K562 (cell line): ENCODE measurements at regions not wholly inside any gene's neighbourhood (a gene's known extent, or its start where the extent isn't known, plus 50 kb on each side); places are given as distances from the start of the nearest gene placed in this dataset.

Experiments used
- ATAC-seq: fragments of 200-7000 bp; cut with Tn5 transposase; 3 replicates; pipeline ENCODE4 v1.9.1; 2020; ENCODE audit warnings: moderate library complexity
- BruUV-seq: library from RNA; stranded (reverse); fragments of 400-500 nt; replicated peaks from 2 replicates; lab custom pipeline; 2021; lab: Mats Ljungman, UMichigan
- CTCF ChIA-PET: fragments of 300-600 bp; formaldehyde crosslinking; extraction: SDS; loops from one replicate; lab custom pipeline; 2021; ENCODE audit warnings: low intra/inter-chr PET ratio; lab: Yijun Ruan, JAX
- POLR2A ChIA-PET: fragments of 300-600, 350-650 bp; sonication (Branson Sonifier 250); formaldehyde crosslinking; extraction: SDS; loops from one replicate; lab custom pipeline; 2021; ENCODE audit warnings: antibody characterized with exemption, inconsistent platforms; lab: Yijun Ruan, JAX
- DNase-seq, 4 experiments: peaks; one replicate each; pipeline versions ENCODE4 v3.0.0 to v3.0.0-alpha.2; 2011 to 2018; ENCODE audit warnings: low spot score in 3 of 4, mixed read lengths in 3 of 4; ENCODE audit errors: extremely low read depth in 1 of 4
- FAIRE-seq: peaks from 2 replicates; lab custom pipeline; 2011; peaks lifted over from hg19 to GRCh38; lab: Jason Lieb, UNC
- H2AFZ ChIP-seq: 2 replicates; pipeline ENCODE4 v1.6.0; 2011; ENCODE audit warnings: low read depth, low read length, control low read depth, inconsistent platforms
- H3K27ac ChIP-seq: fragments of 200-600 bp; 3 replicates; pipeline ENCODE4 v1.8.0; 2011; ENCODE audit warnings: low read depth, mild to moderate bottlenecking, control low read depth, inconsistent platforms, low read length, moderate library complexity, mixed read lengths; ENCODE audit errors: extremely low read depth
- H3K27me3 ChIP-seq, 2 experiments: fragments of 300-600 bp in 1 of 2; 2 replicates in 1 of 2; 3 replicates in 1 of 2; pipeline versions ENCODE4 v1.6.0 to v1.8.0; 2011; ENCODE audit warnings: inconsistent platforms in 2 of 2, low read length in 2 of 2, mild to moderate bottlenecking in 1 of 2, mixed read lengths in 1 of 2, moderate library complexity in 1 of 2; ENCODE audit not compliant: control insufficient read depth in 2 of 2, insufficient read depth in 2 of 2
- H3K36me3 ChIP-seq: fragments of 300-600 bp; 3 replicates; pipeline ENCODE4 v1.8.0; 2011; ENCODE audit warnings: mild to moderate bottlenecking, low read length, inconsistent platforms; ENCODE audit not compliant: control insufficient read depth, insufficient read depth
- H3K4me1 ChIP-seq, 2 experiments: fragments of 200-600 bp in 1 of 2; replicated peaks in 1 of 2; 2 replicates in 1 of 2; 3 replicates in 1 of 2; pipeline versions ENCODE4 v1.5.1 to v1.8.0; 2011; ENCODE audit warnings: inconsistent platforms in 2 of 2, low read length in 2 of 2, mild to moderate bottlenecking in 1 of 2, mixed read lengths in 1 of 2, moderate library complexity in 1 of 2; ENCODE audit not compliant: control insufficient read depth in 2 of 2, insufficient read depth in 2 of 2
- H3K4me2 ChIP-seq: 2 replicates; pipeline ENCODE4 v1.6.1; 2011; ENCODE audit warnings: low read length, control low read depth, inconsistent platforms, mixed read lengths; ENCODE audit not compliant: insufficient read depth
- H3K4me3 ChIP-seq: fragments of 200-600 bp; sonication (generic), shearing (Covaris generic); 2 replicates; pipeline ENCODE4 v1.5.1; 2016; ENCODE audit warnings: control low read depth, inconsistent platforms
- H3K79me2 ChIP-seq: fragments of 200-600 bp; 3 replicates; pipeline ENCODE4 v1.8.0; 2011; ENCODE audit warnings: low read length, inconsistent platforms; ENCODE audit not compliant: control insufficient read depth, insufficient read depth
- H3K9ac ChIP-seq, 2 experiments: 2 replicates each; pipeline versions ENCODE4 v1.6.0 to v1.6.1; 2011; ENCODE audit warnings: low read depth in 2 of 2, low read length in 2 of 2, control low read depth in 1 of 2, inconsistent platforms in 1 of 2, mild to moderate bottlenecking in 1 of 2, mixed read lengths in 1 of 2; ENCODE audit not compliant: insufficient read depth in 1 of 2
- H3K9me1 ChIP-seq: one replicate; pipeline ENCODE4 v1.6.0; 2011; ENCODE audit warnings: inconsistent platforms, mild to moderate bottlenecking, low read length, moderate library complexity; ENCODE audit not compliant: control insufficient read depth, insufficient read depth
- H3K9me3 ChIP-seq: replicated peaks from 2 replicates; pipeline ENCODE4 v1.5.1; 2011; ENCODE audit warnings: low read depth, low read length, inconsistent platforms; ENCODE audit not compliant: control insufficient read depth, insufficient read depth
- H4K20me1 ChIP-seq: replicated peaks from 2 replicates; pipeline ENCODE4 v1.6.1; 2011; ENCODE audit warnings: low read length, inconsistent platforms, mixed read lengths; ENCODE audit not compliant: control insufficient read depth, insufficient read depth
- CBX5 ChIP-seq: IDR thresholded peaks from 2 replicates; pipeline ENCODE4 v1.6.1; 2014; ENCODE audit warnings: low read depth, borderline replicate concordance
- EP400 ChIP-seq: fragments of 450-650 bp; IDR thresholded peaks from 2 replicates; pipeline ENCODE4 v1.6.1; 2017; ENCODE audit warnings: antibody characterized with exemption, mild to moderate bottlenecking, moderate library complexity
- GTF2A2 ChIP-seq: IDR thresholded peaks from 2 replicates; pipeline ENCODE4 v1.6.1; 2016; ENCODE audit warnings: mild to moderate bottlenecking, missing genetic modification characterization, missing compliant biosample characterization
- LARP7 ChIP-seq: fragments of 450-650 bp; IDR thresholded peaks from 2 replicates; pipeline ENCODE4 v1.6.1; 2016
- ZBTB8A ChIP-seq: fragments of 450-650 bp; IDR thresholded peaks from 2 replicates; pipeline ENCODE4 v1.6.1; 2018; ENCODE audit warnings: mild to moderate bottlenecking, moderate library complexity; ENCODE audit not compliant: partially characterized antibody
- ZHX1 ChIP-seq: fragments of 150-350 bp; conservative IDR thresholded peaks from 2 replicates; pipeline ENCODE4 v1.6.1; 2014; ENCODE audit warnings: low read length
- ZKSCAN3 ChIP-seq: fragments of 250-450 bp; sonication (Bioruptor Pico); IDR thresholded peaks from 2 replicates; pipeline ENCODE4 v1.4.0; 2020
- ZNF512 ChIP-seq: IDR thresholded peaks from 2 replicates; pipeline ENCODE4 v1.6.1; 2016; ENCODE audit warnings: missing genetic modification characterization, missing compliant biosample characterization
- ZNF696 ChIP-seq: fragments of 250-450 bp; sonication (Bioruptor Pico); conservative IDR thresholded peaks from 2 replicates; pipeline ENCODE4 v1.4.0; 2020; ENCODE audit warnings: mild to moderate bottlenecking, moderate library complexity
- WGBS: fragments of 100-300 bp; shearing (Covaris generic); methylation state at CpG from one replicate; pipeline ENCODE4 v1.1.6; 2016; ENCODE audit warnings: low coverage, mixed read lengths; ENCODE audit not compliant: insufficient coverage; ENCODE audit errors: missing lambda C conversion rate; 5-methylcytosine and 5-hydroxymethylcytosine counted together
- in situ Hi-C: fragments of 300-500 bp; cut with MboI; formaldehyde crosslinking; loops from 4 replicates; pipeline ENCODE4 v1.15.0; 2018; ENCODE audit warnings: inconsistent platforms, mixed read lengths
- intact Hi-C: fragments of 100-400 bp; cut with micrococcal nuclease; formaldehyde crosslinking; loops from 2 replicates; pipeline ENCODE4 v1.14.2; 2022

GRCh38 chr2:23323917-23324680, 60.9 kb upstream of the KLHL29 start:
- H3K9me3 ChIP-seq, result no peaks in the 10 kb centered on the region
- 1% methylated on average over 20 of the region's 20 CpGs for WGBS
- peaks cover 0 to 22% of the 10 kb centered on the region in 2 experiments; a peak in 2 of 5 replicates for H3K27me3 ChIP-seq
- DNase-seq, result no peak
- no peak overlapping the region for H3K4me3 ChIP-seq
- ChIA-PET CTCF (no interaction called here), POLR2A (no interaction called here)
- no peaks in the 10 kb centered on the region for H3K9me1 ChIP-seq
- in situ Hi-C loops, result no loop called here
- no peak overlapping the region for H3K27ac ChIP-seq
- no TSS peak for BruUV-seq
- no peak for FAIRE-seq
- no peaks in the 10 kb centered on the region for H3K4me1 ChIP-seq
- H3K9ac ChIP-seq, result no peak overlapping the region
- H4K20me1 ChIP-seq, result no peaks in the 10 kb centered on the region
- H3K4me2 ChIP-seq, result no peak overlapping the region
- H3K79me2 ChIP-seq, result no peaks in the 10 kb centered on the region
- TF ChIP-seq ZKSCAN3 (CRISPR knock-in tag) (no peak), ZHX1 (no peak), ZNF512 (tag) (no peak), GTF2A2 (tag) (no peak), EP400 (no peak), LARP7 (no peak), ZBTB8A (no peak), CBX5 (no peak), ZNF696 (CRISPR knock-in tag) (no peak)
- no peaks in the 10 kb centered on the region for H3K36me3 ChIP-seq
- ATAC-seq, result no peak
- intact Hi-C loops, result no loop called here
- no peak overlapping the region for H2AFZ ChIP-seq
